Right forelimb (tissue), 1 donor: ENCODE measurements at regions not wholly inside any gene's neighbourhood (a gene's known extent, or its start where the extent isn't known, plus 50 kb on each side); places are given as distances from the start of the nearest gene placed in this dataset.

ENCODE experiments used
- DNase-seq: peaks from one replicate; pipeline ENCODE4 v3.0.0-alpha.2; 2018

GRCh38 chr16:51404386-51404785 lies 253.3 kb upstream of the SALL1 start:
- no peak for DNase-seq

- DNase-seq = no peak
These were observed 251.7 kb upstream of the SALL1 start for GRCh38 chr16:51402785-51403184.

GRCh38 chr16:51402298-51402697 lies 251.2 kb upstream of the SALL1 start:
- DNase-seq = no peak

GRCh38 chr16:51401673-51402072 lies 250.6 kb upstream of the SALL1 start:
- DNase-seq = no peak

GRCh38 chr16:51399908-51400670 lies 249.0 kb upstream of the SALL1 start:
- DNase-seq = no peak

- DNase-seq = no peak
These were observed 243.4 kb upstream of the SALL1 start for GRCh38 chr16:51394421-51394820.

- no peak for DNase-seq
These were observed 242.4 kb upstream of the SALL1 start for GRCh38 chr16:51393381-51394005.

- DNase-seq = no peak
These were observed 241.6 kb upstream of the SALL1 start for GRCh38 chr16:51392521-51393187.

- no peak for DNase-seq
These were observed 240.9 kb upstream of the SALL1 start for GRCh38 chr16:51391798-51392511.

- no peak for DNase-seq
These were observed 239.8 kb upstream of the SALL1 start for GRCh38 chr16:51390877-51391276.

- no peak for DNase-seq
These were observed 238.8 kb upstream of the SALL1 start for GRCh38 chr16:51389881-51390280.

- DNase-seq = no peak
These were observed 237.5 kb upstream of the SALL1 start for GRCh38 chr16:51388516-51388951.

GRCh38 chr16:51383909-51384308 lies 232.8 kb upstream of the SALL1 start:
- DNase-seq = no peak

- DNase-seq = no peak
These were observed 231.9 kb upstream of the SALL1 start for GRCh38 chr16:51382940-51383339.

- no peak for DNase-seq
These were observed 231.1 kb upstream of the SALL1 start for GRCh38 chr16:51382211-51382610.

GRCh38 chr16:51376080-51376479 lies 225.0 kb upstream of the SALL1 start:
- DNase-seq = no peak

- no peak for DNase-seq
These were observed 223.7 kb upstream of the SALL1 start for GRCh38 chr16:51374790-51375189.

GRCh38 chr16:51374346-51374745 lies 223.3 kb upstream of the SALL1 start:
- no peak for DNase-seq

GRCh38 chr16:51365715-51366114 lies 214.6 kb upstream of the SALL1 start:
- DNase-seq = no peak

- DNase-seq = no peak
These were observed 208.3 kb upstream of the SALL1 start for GRCh38 chr16:51359141-51359955.

GRCh38 chr16:51357839-51358238 lies 206.8 kb upstream of the SALL1 start:
- no peak for DNase-seq

- no peak for DNase-seq
These were observed 204.8 kb upstream of the SALL1 start for GRCh38 chr16:51355875-51356274.
